Neural cell (in vitro differentiated cells): ENCODE measurements at regions not wholly inside any gene's neighbourhood (a gene's known extent, or its start where the extent isn't known, plus 50 kb on each side); places are given as distances from the start of the nearest gene placed in this dataset.

Source experiments
- H2AFZ ChIP-seq: fragments of 200-600, 300-800 bp; sonication (generic), shearing (Covaris generic); 2 replicates; pipeline ENCODE4 v1.6.0; 2014; ENCODE audit warnings: low read depth, mild to moderate bottlenecking, antibody characterized with exemption, low read length, moderate library complexity
- H3F3A ChIP-seq: fragments of 200-600 bp; shearing (Covaris generic); 2 replicates; pipeline ENCODE4 v1.6.1; 2016; ENCODE audit warnings: mild to moderate bottlenecking, moderate library complexity, mixed read lengths, antibody characterized with exemption, low read length; ENCODE audit not compliant: insufficient read depth, poor library complexity, severe bottlenecking
- H3K27ac ChIP-seq: fragments of 200-600, 300-800 bp; sonication (generic), shearing (Covaris generic); 2 replicates; pipeline ENCODE4 v1.5.1; 2014; ENCODE audit warnings: mild to moderate bottlenecking, low read length, moderate library complexity
- H3K27me3 ChIP-seq: fragments of 300-800, 200-600 bp; sonication (generic), shearing (Covaris generic); 2 replicates; pipeline ENCODE4 v1.6.0; 2014; ENCODE audit warnings: mild to moderate bottlenecking, low read depth, low read length, moderate library complexity; ENCODE audit not compliant: insufficient read depth
- H3K36me3 ChIP-seq: fragments of 300-800, 200-600 bp; sonication (generic), shearing (Covaris generic); 2 replicates; pipeline ENCODE4 v1.5.1; 2014; ENCODE audit warnings: mild to moderate bottlenecking, antibody characterized with exemption, low read length, moderate library complexity; ENCODE audit not compliant: insufficient read depth
- H3K4me2 ChIP-seq: fragments of 300-800, 200-600 bp; sonication (generic), shearing (Covaris generic); 2 replicates; pipeline ENCODE4 v1.6.0; 2014; ENCODE audit warnings: mild to moderate bottlenecking, low read length
- H3K4me3 ChIP-seq: fragments of 300-800, 200-600 bp; sonication (generic), shearing (Covaris generic); 2 replicates; pipeline ENCODE4 v1.5.1; 2014; ENCODE audit warnings: mild to moderate bottlenecking, low read length, moderate library complexity
- H3K79me2 ChIP-seq: fragments of 200-600 bp; shearing (Covaris generic); replicated peaks from 2 replicates; pipeline ENCODE4 v1.6.0; 2014; ENCODE audit warnings: mild to moderate bottlenecking, low read length, moderate library complexity; ENCODE audit not compliant: insufficient read depth
- H3K9ac ChIP-seq: fragments of 300-800, 200-600 bp; sonication (generic), shearing (Covaris generic); 2 replicates; pipeline ENCODE4 v1.6.1; 2016; ENCODE audit warnings: mild to moderate bottlenecking, low read length, mixed read lengths
- H3K9me2 ChIP-seq: fragments of 200-600 bp; shearing (Covaris generic); 2 replicates; pipeline ENCODE4 v1.6.1; 2016; ENCODE audit warnings: mild to moderate bottlenecking, low read length, mixed read lengths; ENCODE audit not compliant: insufficient read depth
- H3K9me3 ChIP-seq: fragments of 200-600, 300-800 bp; sonication (generic), shearing (Covaris generic); 2 replicates; pipeline ENCODE4 v1.6.1; 2016; ENCODE audit warnings: mild to moderate bottlenecking, mixed run types, low read length, moderate library complexity, mixed read lengths
- H4K20me1 ChIP-seq: fragments of 200-600 bp; shearing (Covaris generic); 2 replicates; pipeline ENCODE4 v1.6.1; 2016; ENCODE audit warnings: mild to moderate bottlenecking, mixed run types; ENCODE audit not compliant: insufficient read depth
- CTCF ChIP-seq: fragments of 450-650 bp; IDR thresholded peaks from 2 replicates; pipeline ENCODE4 v1.5.1; 2014; ENCODE audit warnings: antibody characterized with exemption, mild to moderate bottlenecking, moderate library complexity; ENCODE audit not compliant: poor library complexity, severe bottlenecking
- EP300 ChIP-seq: fragments of 450-650 bp; conservative IDR thresholded peaks from 2 replicates; pipeline ENCODE4 v1.6.1; 2014; ENCODE audit warnings: antibody characterized with exemption, mild to moderate bottlenecking, moderate library complexity; ENCODE audit not compliant: poor library complexity, severe bottlenecking
- EZH2 ChIP-seq: fragments of 200-600, 300-800 bp; shearing (Covaris generic), sonication (generic); IDR thresholded peaks from 2 replicates; pipeline ENCODE4 v1.6.1; 2014; ENCODE audit warnings: antibody characterized with exemption, low read length, borderline replicate concordance, mild to moderate bottlenecking; ENCODE audit not compliant: insufficient read depth, poor library complexity, severe bottlenecking
- MXI1 ChIP-seq: fragments of 450-650 bp; conservative IDR thresholded peaks from 2 replicates; pipeline ENCODE4 v1.6.1; 2014; ENCODE audit warnings: antibody characterized with exemption, mild to moderate bottlenecking; ENCODE audit not compliant: poor library complexity, severe bottlenecking
- POLR2AphosphoS5 ChIP-seq: IDR thresholded peaks from 2 replicates; pipeline ENCODE4 v1.6.1; 2012
- RAD21 ChIP-seq: fragments of 450-650 bp; conservative IDR thresholded peaks from 2 replicates; pipeline ENCODE4 v1.6.1; 2014; ENCODE audit warnings: antibody characterized with exemption, mild to moderate bottlenecking, moderate library complexity
- REST ChIP-seq: IDR thresholded peaks from 2 replicates; pipeline ENCODE4 v1.6.1; 2012; ENCODE audit warnings: borderline replicate concordance
- SMC3 ChIP-seq: fragments of 450-650 bp; conservative IDR thresholded peaks from 2 replicates; pipeline ENCODE4 v1.6.1; 2014; ENCODE audit warnings: antibody characterized with exemption, mild to moderate bottlenecking, moderate library complexity; ENCODE audit not compliant: poor library complexity
- TAF1 ChIP-seq: IDR thresholded peaks from 2 replicates; pipeline ENCODE4 v1.6.1; 2012; ENCODE audit warnings: low read depth

- H3F3A ChIP-seq, result no peaks in the 10 kb centered on the region
- no peaks in the 10 kb centered on the region for H3K36me3 ChIP-seq
- no peak overlapping the region for H3K27ac ChIP-seq
- TF ChIP-seq MXI1 (no peak), EP300 (no peak), RAD21 (no peak), EZH2 (no peak), TAF1 (no peak), CTCF (no peak), REST (no peak), SMC3 (no peak), POLR2AphosphoS5 (no peak)
- H3K9me3 ChIP-seq, result no peaks in the 10 kb centered on the region
- H3K79me2 ChIP-seq, result no peaks in the 10 kb centered on the region
- H3K27me3 ChIP-seq, result no peaks in the 10 kb centered on the region
- no peak overlapping the region for H3K9ac ChIP-seq
- H3K9me2 ChIP-seq, result no peaks in the 10 kb centered on the region
- H2AFZ ChIP-seq, result no peak overlapping the region
- no peaks in the 10 kb centered on the region for H4K20me1 ChIP-seq
- H3K4me3 ChIP-seq, result no peak overlapping the region
- H3K4me2 ChIP-seq, result no peak overlapping the region
Observed at GRCh38 chr9:7408845-7409244, 390.7 kb downstream of the DMAC1 start.

- Histone ChIP-seq H2AFZ (no peak overlapping the region), H3K9me2 (no peaks in the 10 kb centered on the region), H3K27ac (no peak overlapping the region), H3K79me2 (no peaks in the 10 kb centered on the region), H3K4me2 (no peak overlapping the region), H3K27me3 (no peaks in the 10 kb centered on the region), H4K20me1 (no peaks in the 10 kb centered on the region), H3K4me3 (no peak overlapping the region), H3K9me3 (no peaks in the 10 kb centered on the region), H3K36me3 (no peaks in the 10 kb centered on the region), H3F3A (no peaks in the 10 kb centered on the region), H3K9ac (no peak overlapping the region)
- TF ChIP-seq SMC3, result no peak
Observed at GRCh38 chr9:7407246-7407645, 392.3 kb downstream of the DMAC1 start.

- no peaks in the 10 kb centered on the region for H4K20me1 ChIP-seq
- H3K27me3 ChIP-seq, result no peaks in the 10 kb centered on the region
- TF ChIP-seq SMC3, result no peak
- TF ChIP-seq POLR2AphosphoS5, result no peak
- TF ChIP-seq EZH2, result no peak
- TF ChIP-seq MXI1, result no peak
- TF ChIP-seq RAD21, result no peak
- no peak for TF ChIP-seq TAF1
- TF ChIP-seq CTCF, result no peak
- TF ChIP-seq EP300, result no peak
- no peak for TF ChIP-seq REST
- H3K79me2 ChIP-seq, result no peaks in the 10 kb centered on the region
- H3K4me2 ChIP-seq, result no peak overlapping the region
- H2AFZ ChIP-seq, result no peak overlapping the region
- H3K4me3 ChIP-seq, result no peak overlapping the region
- no peaks in the 10 kb centered on the region for H3K9me2 ChIP-seq
- H3K9ac ChIP-seq, result no peak overlapping the region
- no peaks in the 10 kb centered on the region for H3K9me3 ChIP-seq
- no peak overlapping the region for H3K27ac ChIP-seq
- no peaks in the 10 kb centered on the region for H3F3A ChIP-seq
- H3K36me3 ChIP-seq, result no peaks in the 10 kb centered on the region
Observed at GRCh38 chr9:7405924-7406604, 393.5 kb downstream of the DMAC1 start.
